HG03139 (cell line): ENCODE measurements at regions not wholly inside any gene's neighbourhood (a gene's known extent, or its start where the extent isn't known, plus 50 kb on each side); places are given as distances from the start of the nearest gene placed in this dataset.

Experiments
- ATAC-seq: cut with Tn5 transposase; IDR thresholded peaks from one replicate; pipeline ENCODE4 v1.9.1; 2021; ENCODE audit not compliant: unreplicated experiment

DNA sequence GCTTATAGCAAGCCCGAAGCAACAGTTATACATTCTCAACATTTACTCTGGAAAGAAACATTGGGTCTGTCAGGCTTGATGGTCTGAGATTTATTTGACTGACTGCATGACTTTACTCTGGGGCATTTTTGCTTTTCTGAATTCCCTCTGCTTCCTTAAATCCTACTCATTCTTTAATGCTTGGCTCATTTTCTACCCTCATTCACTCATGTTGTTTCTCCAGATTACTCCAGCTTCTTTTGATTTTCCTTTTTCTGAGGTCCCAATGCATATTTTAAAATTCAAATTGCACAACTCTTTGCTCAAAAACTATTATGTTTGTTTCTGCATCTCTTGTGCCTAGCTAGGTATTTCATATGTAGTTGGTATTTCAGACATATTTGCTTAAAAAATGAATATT lies 2002.9 kb upstream of the NUDT12 start:
- ATAC-seq, result no peak

DNA sequence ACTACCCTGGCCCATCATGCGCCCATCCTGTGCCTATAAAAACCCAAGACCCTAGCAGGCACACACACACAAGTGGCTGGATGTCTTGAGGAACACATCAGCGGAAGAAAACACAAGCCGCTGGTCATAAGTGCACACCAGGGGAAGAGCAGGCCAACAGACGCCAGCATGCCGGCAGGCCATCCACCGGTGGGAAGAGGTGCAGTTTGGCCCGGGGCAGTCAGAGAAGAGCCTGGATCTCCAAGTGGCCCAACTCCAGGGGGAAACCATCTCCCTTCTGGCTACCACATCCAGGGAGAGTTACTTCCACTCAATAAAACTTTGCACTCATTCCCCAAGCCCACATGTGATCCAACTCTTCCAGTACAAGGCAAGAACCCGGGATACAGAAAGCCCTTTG lies 2001.3 kb upstream of the NUDT12 start:
- ATAC-seq, result no peak

DNA sequence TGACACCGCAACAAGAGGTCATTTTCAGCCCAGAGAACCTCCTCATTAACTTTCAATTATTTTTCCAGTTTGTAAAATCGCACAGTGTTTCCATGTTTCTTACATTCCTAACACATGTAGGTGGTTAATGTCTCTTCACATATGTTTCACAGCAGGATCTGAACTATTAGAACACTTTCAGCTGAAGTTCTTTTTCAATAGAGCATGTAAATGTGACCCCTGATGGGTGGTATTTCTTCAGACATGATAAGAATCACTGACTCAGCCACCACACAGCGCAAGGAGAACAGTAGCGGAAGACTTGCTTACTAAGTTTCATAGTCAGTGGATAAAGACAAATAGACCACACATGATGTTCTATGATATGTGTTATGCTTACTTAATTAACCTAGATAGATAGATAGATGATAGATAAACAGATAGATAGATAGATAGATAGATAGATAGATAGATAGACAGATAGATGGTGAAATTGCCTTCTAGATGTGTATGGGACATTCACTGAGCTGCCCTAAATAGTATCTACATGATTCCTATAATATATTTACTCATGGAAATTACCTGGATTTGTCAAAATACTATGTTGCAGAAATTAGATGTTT lies 1992.1 kb upstream of the NUDT12 start:
- no peak for ATAC-seq

DNA sequence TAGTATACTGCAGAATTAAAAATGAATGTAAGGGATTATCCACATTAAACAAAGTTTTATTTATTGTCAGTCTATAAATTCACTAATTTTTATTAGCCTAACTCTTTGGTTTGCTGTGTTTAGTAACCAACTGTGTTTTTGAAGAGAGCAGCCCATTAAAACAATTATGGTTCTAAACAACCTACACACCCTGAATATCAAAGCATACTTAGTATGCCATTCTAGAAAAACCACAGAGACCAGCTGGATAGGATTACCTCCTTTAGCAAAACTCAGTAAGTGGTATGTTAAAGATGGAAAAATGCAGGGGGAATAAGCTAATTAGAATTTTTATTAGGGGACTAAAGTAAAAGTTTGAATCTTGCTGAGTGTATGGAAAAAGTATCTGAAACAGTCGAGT lies 1981.7 kb upstream of the NUDT12 start:
- ATAC-seq, result no peak

DNA sequence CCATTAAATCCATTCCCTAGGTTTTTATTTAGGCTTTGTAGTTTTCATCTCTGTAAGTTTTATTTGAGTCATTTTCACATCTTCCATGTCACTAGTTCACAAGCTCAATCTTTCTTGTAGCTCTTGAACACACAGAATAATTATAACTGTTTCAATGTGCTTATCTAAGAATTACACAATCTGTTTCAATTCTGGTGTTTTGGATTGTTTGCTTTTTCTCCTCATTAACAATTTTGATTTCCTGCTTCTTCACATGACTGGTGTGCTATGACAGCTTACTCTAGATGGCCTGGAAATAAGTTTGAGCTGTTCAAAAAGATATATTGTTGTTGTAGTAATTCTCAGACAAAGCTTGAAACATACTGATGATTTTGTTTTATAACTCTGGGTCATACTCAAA lies 1974.1 kb upstream of the NUDT12 start:
- no peak for ATAC-seq

DNA sequence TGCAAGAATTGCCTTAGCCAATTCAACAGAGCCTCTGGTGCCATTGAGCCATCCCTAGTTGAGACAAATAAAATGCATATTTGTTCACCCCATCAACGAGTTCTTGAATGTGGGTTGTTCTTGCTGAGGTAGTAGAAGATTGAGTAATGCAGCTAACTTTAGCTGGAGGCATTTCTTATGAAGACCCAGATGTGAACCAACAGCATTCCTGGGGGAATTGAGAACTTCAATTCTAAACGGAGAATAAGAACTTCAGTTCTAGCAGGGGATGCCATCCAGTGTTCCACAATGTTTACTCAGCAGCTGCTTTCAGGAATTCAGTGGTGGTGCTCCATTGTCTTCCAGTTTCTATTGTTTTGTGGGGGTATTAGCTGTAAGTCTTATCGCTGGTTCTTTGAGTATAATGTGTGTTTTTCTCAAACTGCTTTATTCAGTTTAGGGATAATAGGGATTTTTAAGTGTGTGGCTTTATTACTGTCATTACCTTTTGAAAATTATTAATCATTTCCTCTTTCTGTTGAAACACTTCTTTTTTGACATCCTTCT lies 1968.2 kb upstream of the NUDT12 start:
- ATAC-seq, result no peak

DNA sequence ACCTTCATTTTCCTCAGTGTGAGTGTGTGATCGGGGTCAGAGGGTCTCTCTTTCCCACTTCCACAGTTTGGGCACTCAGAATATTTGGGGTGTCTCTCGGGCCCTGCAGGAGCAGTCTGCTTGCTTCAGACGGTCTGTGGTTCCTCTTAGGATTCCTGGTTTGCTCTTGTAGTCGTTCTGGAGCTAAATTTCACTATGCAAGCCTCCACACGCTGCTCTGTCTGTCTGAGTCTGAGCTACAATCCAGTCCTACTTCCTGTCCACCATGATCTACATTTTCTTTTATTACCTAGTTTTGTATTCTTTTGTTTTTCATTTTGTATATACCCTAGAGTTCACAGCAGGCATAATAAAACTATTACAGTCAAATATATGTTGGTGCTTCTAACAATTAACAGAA lies 1967.3 kb upstream of the NUDT12 start:
- no peak for ATAC-seq

DNA sequence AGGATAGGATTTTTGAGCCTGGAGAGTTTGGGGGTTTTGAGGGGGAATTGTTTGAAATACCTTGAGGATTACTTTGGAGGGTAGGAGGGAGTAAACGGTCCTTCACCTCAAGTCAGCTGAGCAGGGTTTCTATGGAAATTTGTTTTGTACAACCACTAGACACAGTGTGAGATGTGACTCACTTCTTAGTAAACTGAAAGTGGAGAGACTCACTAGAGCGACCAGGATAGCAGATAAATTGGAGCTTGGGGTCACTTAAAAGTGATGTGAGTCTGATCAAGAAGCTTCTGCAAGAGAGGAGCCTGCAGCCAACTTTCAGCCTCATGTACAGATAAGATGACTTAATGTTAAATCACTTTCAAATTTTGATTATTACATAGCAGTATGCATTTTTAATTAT lies 1945.9 kb upstream of the NUDT12 start:
- no peak for ATAC-seq

DNA sequence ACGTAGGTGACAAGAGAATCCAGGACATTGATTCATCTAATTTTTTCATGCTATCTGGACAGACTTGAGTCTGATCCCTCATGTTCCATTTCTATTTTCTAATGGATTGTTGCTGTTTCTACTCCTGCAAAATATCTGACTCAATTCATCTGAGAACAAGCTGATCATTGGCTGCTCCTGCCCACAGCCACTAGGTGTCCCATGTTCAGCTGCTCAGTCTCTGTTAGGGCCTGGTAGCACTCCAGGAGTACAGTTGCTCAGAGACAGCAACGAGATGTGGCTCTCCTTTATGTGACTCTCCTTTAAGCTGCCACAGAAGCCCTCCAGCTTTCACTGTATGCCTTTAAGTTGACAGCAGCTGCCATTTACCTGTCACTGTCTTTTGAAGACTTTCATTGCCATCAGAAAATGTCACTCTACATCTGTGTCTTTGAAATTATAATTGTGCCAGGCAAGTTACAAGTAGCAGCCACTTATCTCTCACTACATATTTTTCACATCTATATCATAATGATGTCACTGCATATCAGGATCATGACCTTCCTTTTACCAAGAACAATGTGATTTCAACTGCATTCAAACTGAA lies 1944.2 kb upstream of the NUDT12 start:
- ATAC-seq, result no peak

DNA sequence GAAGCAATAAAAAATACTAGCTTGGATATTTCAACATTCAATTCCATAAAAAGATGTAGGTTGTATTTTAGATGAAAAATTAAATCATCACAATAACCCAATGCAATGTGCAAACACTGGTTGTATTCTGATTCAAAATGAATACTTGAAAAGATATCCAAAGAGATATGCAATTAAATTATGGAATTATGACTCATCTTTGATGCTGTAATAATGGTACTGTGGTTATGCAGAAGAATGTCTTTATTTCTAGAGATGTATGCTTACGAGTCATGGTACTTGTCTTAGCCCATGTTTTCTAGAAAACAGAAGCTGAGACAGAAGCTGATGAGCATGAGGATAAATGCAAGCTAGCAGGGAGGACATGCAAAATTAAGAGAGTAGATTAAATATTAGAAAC lies 1941.4 kb upstream of the NUDT12 start:
- ATAC-seq, result no peak

DNA sequence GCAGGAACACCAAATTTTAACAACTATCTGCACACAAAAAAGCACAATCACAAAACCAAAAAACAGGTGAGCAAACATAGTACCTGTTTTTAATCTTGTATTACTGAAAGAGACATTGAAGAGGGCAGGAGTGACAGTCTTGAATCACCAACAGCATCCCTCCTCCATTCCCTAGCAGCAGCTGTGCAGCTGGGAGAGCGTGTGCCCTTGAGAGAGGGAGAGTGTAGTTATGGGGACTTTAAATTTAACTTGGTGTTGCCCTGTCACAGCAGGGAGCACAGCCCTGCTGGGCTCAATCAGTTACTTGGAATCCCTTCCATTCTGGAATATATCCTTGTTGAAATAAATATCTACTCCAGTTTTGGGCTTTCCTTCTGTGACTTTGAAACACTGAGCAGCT lies 1938.7 kb upstream of the NUDT12 start:
- ATAC-seq, result no peak

DNA sequence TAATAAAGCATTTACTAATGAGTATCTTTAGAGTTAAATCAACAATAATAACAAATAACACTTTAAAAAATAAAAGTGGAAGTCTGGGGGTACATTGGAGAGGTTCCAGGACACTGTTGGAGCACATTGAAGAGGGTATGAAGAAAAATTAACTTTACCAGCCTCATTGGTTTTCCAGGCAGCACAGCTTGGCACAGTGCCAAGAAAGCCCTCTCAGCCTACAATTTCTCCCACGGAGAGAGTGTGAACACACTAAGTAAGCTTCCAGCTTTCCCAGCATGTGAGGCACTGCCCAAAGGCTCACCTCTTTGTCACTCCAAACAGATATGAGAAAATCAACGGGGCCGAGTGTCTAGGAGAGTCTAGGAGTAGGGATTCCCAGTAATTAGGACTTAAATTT lies 1912.8 kb upstream of the NUDT12 start:
- no peak for ATAC-seq

DNA sequence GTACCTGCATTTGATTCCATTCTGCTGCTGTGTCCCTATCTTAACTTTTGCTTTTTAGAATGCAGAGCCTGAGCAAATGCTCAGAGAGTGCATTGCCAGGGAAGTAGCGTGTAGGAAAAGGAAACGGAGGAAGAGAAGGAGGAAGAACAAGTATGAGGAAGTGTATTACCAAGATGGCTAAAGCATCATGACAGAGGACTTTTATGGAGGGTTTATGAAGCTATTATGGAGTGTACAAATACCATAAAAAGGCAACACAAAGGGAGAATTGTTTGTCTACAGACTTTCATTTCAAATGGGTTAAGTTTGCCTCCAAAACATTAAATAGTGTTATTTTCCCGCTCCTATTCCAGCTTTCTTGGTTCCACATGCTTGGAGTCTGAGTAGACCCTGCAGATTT lies 1899.8 kb upstream of the NUDT12 start:
- no peak for ATAC-seq

DNA sequence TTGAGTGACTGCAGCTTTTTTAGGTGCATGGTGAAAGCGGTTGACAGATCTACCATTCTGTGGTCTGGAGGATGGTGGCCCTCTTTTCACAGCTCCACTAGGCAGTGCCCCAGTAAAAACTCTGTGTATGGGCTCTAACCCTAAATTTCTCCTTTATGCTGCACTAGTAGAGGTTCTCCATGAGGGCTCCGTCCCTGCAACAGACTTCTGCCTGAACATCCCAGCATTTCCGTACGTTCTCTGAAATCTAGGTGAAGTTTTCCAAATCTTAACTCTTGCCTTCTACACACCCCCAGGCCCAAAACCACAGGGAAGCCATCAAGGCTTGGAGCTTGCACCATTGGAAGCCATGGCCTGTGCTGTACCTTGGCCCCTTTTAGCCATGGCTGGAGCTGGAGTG lies 1898.1 kb upstream of the NUDT12 start:
- no peak for ATAC-seq

DNA sequence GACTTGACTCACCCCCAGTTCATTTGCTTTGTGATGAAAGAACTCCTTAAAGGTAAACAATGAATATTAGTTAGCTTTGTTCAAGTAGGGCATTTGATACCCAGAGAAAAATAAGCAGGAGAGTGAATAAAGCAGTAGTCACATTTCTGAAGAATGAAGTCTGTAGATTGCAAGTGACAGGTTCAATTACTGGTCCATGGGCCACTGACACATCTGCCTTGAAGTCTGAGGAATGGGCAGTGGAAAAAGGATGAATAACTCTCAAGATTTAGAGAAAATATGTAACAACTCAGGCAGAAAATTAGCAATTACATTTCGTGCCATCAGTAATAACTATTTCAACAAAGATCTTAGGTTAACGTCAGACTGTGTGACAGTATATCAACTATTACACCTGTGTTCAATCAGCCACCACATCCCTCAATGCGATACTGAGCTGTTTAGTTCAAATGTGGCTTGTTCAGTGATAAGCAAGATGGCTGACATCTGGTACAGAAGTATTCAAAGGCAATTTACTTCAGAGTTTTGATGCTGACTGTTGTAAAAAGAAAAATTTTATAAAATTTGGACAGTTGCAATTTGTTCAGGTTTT lies 1890.7 kb upstream of the NUDT12 start:
- no peak for ATAC-seq

DNA sequence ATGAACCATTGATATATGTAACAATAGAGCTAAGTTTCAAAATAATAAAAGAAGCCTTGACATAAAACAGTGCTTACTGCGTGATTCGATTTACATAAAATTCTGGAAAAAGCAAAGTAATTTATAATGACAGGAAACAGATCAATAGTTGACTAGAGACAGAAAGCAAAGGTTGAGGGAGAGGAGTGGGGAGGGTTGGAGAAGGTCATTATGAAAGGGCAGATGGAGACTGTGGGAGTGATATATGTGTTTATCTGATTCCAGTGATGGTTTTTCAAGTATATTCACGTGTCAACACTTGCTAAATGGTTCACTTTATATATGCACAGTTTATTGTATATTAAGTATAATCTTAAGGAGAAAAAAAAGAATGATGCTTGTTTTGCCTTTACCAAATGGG lies 1885.7 kb upstream of the NUDT12 start:
- ATAC-seq, result no peak

DNA sequence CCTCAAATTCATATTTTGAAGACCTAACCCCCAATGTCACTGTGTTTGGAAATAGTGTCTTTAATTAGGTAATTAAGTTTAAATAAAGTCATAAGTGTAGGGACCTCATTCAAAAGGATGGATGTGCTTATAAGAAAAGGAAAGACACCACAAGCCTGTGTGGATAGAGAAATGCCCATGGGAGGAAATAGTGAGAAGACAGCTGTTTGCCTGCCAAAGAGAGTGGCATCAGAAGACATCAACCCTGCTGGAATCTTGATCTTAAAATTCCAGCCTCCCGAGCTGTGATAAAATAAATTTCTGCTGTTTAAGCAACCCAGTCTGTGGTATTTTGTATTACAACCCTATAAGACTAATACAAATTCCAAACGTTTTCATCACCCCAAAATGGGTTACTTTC lies 1867.9 kb upstream of the NUDT12 start:
- ATAC-seq, result no peak

DNA sequence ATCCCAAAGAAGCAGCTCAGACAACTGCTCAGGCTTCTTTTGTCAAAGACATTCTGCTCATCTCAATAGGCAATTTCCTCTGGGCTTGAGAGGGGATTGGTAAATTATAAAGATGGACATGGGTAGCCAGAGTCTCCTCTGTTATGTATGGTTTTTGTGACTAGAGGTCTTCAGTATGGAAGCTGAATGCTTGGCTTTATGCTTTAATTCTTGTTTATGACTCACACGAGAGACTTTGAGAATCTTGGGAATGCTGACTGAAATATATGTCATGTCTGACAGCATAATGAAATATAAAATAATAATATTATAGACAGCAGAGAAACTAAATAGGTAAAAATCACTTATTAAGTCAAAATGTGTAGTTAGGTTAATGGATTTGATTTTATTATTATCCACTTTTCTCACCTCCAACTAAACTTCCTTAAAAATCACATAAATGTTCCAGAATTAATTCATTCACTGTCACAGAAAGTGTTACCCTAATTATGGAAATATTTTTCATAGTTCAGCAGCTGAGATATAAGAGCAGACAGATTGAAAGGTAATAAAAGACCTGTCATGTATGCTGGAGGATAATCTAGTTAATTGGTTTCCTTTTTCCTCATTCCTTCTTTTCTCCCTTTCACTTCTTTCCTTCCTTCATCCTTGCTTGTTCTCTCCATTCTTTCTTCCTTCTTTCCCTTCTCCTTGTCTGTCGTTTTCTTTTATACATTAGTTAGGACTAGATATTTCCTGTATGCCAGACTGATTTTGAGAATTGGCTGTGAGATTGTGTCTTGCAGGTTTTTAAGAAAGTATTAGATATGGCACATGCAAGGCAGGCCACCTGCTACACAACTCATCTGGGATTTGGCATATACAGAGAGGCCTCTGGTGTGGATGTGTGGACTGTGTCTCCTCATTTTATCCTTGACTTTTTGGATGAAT lies 1866.1 kb upstream of the NUDT12 start:
- no peak for ATAC-seq

DNA sequence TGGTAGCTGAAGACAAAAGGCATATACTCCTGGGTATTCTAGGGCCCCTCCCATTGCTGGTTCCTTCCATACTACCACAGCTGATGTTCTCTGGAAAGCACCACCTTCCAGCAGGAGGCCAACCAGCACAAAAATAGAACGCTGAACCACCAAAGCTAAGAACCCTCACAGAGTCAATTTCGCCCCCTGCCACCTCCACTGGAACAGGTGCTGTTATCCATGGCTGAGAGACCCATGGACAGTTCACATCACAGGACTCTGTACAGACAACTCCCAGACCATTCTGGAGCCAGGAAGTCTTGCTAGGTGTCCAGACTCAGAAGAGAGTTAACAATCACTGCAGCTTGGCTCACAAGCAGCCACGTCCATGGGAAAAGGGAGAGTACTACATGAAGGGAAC lies 1851.5 kb upstream of the NUDT12 start:
- no peak for ATAC-seq

DNA sequence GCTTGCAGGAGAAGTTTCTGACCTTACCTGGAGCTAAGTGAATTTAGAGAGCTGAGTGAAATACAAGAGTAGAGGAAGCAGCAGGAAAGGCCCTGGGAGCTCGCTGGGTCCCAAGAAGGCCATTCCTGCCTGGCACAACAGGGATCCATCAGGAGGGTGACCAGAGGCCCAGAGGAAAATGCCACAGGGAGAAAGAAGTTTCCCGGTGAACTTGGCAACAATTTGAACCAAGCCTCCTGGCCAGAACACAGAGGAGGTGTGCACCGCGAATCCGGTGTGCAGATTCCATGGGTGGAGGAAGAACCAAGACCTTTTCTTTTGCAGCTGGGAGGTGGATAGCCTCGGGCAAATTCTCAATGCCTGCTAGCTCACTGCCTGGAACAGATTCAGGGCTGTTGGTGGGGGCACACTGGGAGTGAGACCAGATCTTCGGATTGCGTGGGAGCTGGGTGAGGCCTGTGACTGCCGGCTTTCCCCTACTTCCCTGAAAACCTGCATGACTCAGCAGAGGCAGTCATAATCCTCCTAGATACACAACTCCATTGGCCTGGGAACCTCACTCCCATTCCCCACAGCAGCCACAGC lies 1850.9 kb upstream of the NUDT12 start:
- ATAC-seq, result no peak

DNA sequence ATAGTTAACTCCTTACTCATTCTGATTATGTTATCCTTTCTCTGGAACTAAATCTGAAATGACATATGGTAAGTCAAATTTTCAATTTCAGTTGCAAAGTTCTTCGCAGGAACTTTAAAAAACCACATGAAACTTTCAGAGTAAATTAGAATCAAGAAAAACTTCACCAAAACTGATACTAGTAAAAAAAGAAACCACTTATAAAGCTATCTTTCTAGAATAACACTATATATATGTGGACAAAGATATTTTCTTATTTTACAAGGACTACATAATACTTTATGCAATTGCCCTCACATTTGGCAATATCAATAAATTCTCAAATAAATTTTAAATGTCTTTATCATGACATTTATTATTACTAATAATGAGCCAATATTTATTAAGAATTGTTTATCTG lies 1847.1 kb upstream of the NUDT12 start:
- no peak for ATAC-seq
